Retinal pigment epithelial cell (primary cell): ENCODE measurements at regions not wholly inside any gene's neighbourhood (a gene's known extent, or its start where the extent isn't known, plus 50 kb on each side); places are given as distances from the start of the nearest gene placed in this dataset.

Source experiments
- DNase-seq: peaks from one replicate; pipeline ENCODE4 v3.0.0-alpha.2; 2010; ENCODE audit warnings: low read depth
- H3K4me3 ChIP-seq: 2 replicates; pipeline ENCODE4 v1.5.1; 2011; ENCODE audit warnings: mild to moderate bottlenecking, low read length, control low read depth, moderate library complexity
- CTCF ChIP-seq: conservative IDR thresholded peaks from 2 replicates; pipeline ENCODE4 v1.5.1; 2011; ENCODE audit warnings: low read depth, low read length, control low read depth, inconsistent platforms

DNA sequence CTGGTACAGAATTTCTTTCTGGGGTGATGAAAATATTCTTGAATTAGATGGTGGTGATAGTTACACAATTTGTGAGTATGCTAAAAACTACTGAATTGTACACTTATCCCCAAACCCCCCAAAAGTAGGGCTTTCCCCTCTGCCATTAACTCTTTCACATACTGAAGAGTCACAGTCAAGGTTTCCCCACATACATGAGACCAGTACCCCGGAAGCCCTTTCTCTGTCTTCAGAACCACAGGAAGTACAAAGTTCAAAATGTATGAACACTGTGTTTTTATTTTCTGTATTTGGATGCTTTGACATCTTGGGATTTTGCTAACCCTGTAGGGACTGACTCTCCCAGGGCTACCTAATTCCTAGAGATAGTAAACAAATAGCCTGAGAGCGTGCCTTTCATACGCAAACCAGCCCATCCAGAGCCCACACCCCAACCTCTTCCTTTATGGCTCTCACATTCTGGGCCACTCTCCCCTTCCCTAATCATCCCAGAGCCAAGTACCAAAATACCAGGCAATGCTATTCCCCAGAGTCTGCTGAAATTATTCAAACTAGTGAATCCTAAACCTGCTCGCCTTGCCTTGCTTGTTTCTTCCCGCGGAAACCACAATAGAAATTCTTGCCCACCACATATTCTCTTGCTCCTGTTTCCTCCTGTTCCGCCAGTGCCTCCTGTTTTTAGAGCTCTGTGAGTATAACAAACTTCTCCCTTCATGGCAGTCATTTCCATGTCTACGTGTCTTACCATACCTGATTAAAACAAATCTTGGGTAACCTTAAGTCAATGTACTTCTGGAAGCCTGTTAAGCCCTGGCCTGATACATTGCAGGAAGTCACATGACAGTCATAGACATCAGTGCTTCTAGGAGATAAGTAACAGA lies 524.8 kb downstream of the FUT8 start:
- DNase-seq, result no peak
- H3K4me3 ChIP-seq, result no peak overlapping the region
- TF ChIP-seq CTCF, result no peak

GRCh38 chr14:65937960-65938316 lies 525.4 kb downstream of the FUT8 start:
- H3K4me3 ChIP-seq, result no peak overlapping the region
- no peak for TF ChIP-seq CTCF
- no peak for DNase-seq

- TF ChIP-seq CTCF, result no peak
- H3K4me3 ChIP-seq, result no peak overlapping the region
- no peak for DNase-seq
Measured at GRCh38 chr14:65938738-65939137, 526.2 kb downstream of the FUT8 start.

- no peak for DNase-seq
- TF ChIP-seq CTCF, result no peak
- no peak overlapping the region for H3K4me3 ChIP-seq
Measured at GRCh38 chr14:65939184-65939583, 526.7 kb downstream of the FUT8 start.

GRCh38 chr14:65940056-65940735 lies 527.7 kb downstream of the FUT8 start:
- no peak for DNase-seq
- TF ChIP-seq CTCF, result peak; percentile 21
- no peak overlapping the region for H3K4me3 ChIP-seq

GRCh38 chr14:65941091-65941490 lies 528.6 kb downstream of the FUT8 start:
- DNase-seq, result no peak
- no peak for TF ChIP-seq CTCF
- H3K4me3 ChIP-seq, result no peak overlapping the region

DNA sequence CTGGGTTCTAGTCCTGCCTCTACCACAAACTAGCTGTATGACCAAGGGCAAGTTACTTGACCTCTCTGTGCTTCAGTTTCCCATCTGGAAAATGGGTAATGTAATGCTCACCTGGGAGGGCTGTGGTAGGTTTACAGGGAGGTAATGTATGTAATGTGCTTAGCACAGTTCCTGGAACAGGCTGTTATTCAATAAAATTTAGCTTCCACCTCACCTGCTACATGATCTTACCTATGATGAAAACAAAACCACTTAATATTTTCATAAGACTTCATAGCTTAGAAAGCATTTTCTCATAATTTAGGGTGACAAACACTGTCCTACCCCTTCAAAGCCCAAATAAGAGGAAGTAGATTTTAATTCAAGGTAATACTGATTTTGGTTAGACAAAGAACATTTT lies 530.6 kb downstream of the FUT8 start:
- DNase-seq, result no peak
- H3K4me3 ChIP-seq, result no peak overlapping the region
- TF ChIP-seq CTCF, result no peak
